PC-9 (cell line): ENCODE measurements at regions not wholly inside any gene's neighbourhood (a gene's known extent, or its start where the extent isn't known, plus 50 kb on each side); places are given as distances from the start of the nearest gene placed in this dataset.
"Not testable (repeated sequence)": the region's sequence is repeated elsewhere in the genome, so short reads cannot be mapped to it uniquely, and the experiment has no call there.

Experiments
- CTCF ChIP-seq: fragments of 200-600 bp; sonication (generic); conservative IDR thresholded peaks from 2 replicates; pipeline ENCODE4 v1.6.1; 2017; ENCODE audit warnings: mixed run types, antibody characterized with exemption, mild to moderate bottlenecking, moderate library complexity
- EZH2 ChIP-seq: fragments of 200-600 bp; sonication (generic); IDR thresholded peaks from 2 replicates; pipeline ENCODE4 v1.8.0; 2017; ENCODE audit warnings: antibody characterized with exemption, low read depth

GRCh38 chr11:127772938-127773337 is 772.4 kb upstream of the KIRREL3 start:
- not testable (repeated sequence) for TF ChIP-seq CTCF, EZH2
